ENCODE measurements at regions not wholly inside any gene's neighbourhood (a gene's known extent, or its start where the extent isn't known, plus 50 kb on each side); places are given as distances from the start of the nearest gene placed in this dataset.

GRCh38 chr12:82082501-82082900 is 275.7 kb downstream of the CCDC59 start:
- Histone ChIP-seq H3K9me3 (no peaks in the 10 kb centered on the region), H3K27ac (no peak overlapping the region), H3K4me1 (no peaks in the 10 kb centered on the region), H3K36me3 (no peaks in the 10 kb centered on the region), H3K4me3 (no peak overlapping the region), H3K27me3 (no peaks in the 10 kb centered on the region)
- no peak for DNase-seq
- no peak for TF ChIP-seq CTCF (IDR thresholded peaks at IDR 0.05)
- no peak for TF ChIP-seq POLR2A (IDR thresholded peaks at IDR 0.05)
- no peak for ATAC-seq
- WGBS (ENCODE audit: insufficient coverage, low coverage, low lambda C conversion rate, missing lambda C conversion rate) = 49% methylated on average over 3 of the region's 3 CpGs
- intact Hi-C loops (cut with DNase I) = no loop called here

GRCh38 chr12:82069931-82070514 is 288.2 kb downstream of the CCDC59 start:
- H3K27ac ChIP-seq = no peak overlapping the region
- ATAC-seq = no peak
- no peak overlapping the region for H3K4me3 ChIP-seq
- no peaks in the 10 kb centered on the region for H3K9me3 ChIP-seq
- no peaks in the 10 kb centered on the region for H3K36me3 ChIP-seq
- intact Hi-C loops (cut with DNase I) = no loop called here
- H3K4me1 ChIP-seq = no peaks in the 10 kb centered on the region
- no peaks in the 10 kb centered on the region for H3K27me3 ChIP-seq
- no peak for DNase-seq
- 33% methylated on average over 1 of the region's 2 CpGs for WGBS (ENCODE audit: insufficient coverage, low coverage, low lambda C conversion rate, missing lambda C conversion rate)
- TF ChIP-seq CTCF (IDR thresholded peaks at IDR 0.05) (no peak), POLR2A (IDR thresholded peaks at IDR 0.05) (no peak)

GRCh38 chr12:82058197-82058596 is 299.0 kb upstream of the PPFIA2 start:
- ATAC-seq (peak in 1 of 4 donors; percentile 61), DNase-seq (no peak)
- no peak overlapping the region for H3K4me3 ChIP-seq
- H3K27me3 ChIP-seq = no peaks in the 10 kb centered on the region
- intact Hi-C loops (cut with DNase I) = no loop called here
- WGBS (ENCODE audit: insufficient coverage, low coverage, low lambda C conversion rate, missing lambda C conversion rate) = 19% methylated on average over 3 of the region's 3 CpGs
- no peaks in the 10 kb centered on the region for H3K4me1 ChIP-seq
- no peaks in the 10 kb centered on the region for H3K36me3 ChIP-seq
- no peaks in the 10 kb centered on the region for H3K9me3 ChIP-seq
- H3K27ac ChIP-seq = no peak overlapping the region
- TF ChIP-seq CTCF (IDR thresholded peaks at IDR 0.05) (no peak), POLR2A (IDR thresholded peaks at IDR 0.05) (no peak)

GRCh38 chr12:82057770-82058169 is 298.6 kb upstream of the PPFIA2 start:
- WGBS (ENCODE audit: insufficient coverage, low coverage, low lambda C conversion rate, missing lambda C conversion rate) = 19% methylated on average over 2 of the region's 2 CpGs
- ATAC-seq (peak; percentile 28 to 72 (median 33)), DNase-seq (no peak)
- Histone ChIP-seq H3K4me3 (no peak overlapping the region), H3K27me3 (no peaks in the 10 kb centered on the region), H3K27ac (no peak overlapping the region), H3K9me3 (no peaks in the 10 kb centered on the region), H3K4me1 (no peaks in the 10 kb centered on the region), H3K36me3 (no peaks in the 10 kb centered on the region)
- TF ChIP-seq CTCF (IDR thresholded peaks at IDR 0.05) (no peak), POLR2A (IDR thresholded peaks at IDR 0.05) (no peak)
- intact Hi-C loops (cut with DNase I) = no loop called here

DNA sequence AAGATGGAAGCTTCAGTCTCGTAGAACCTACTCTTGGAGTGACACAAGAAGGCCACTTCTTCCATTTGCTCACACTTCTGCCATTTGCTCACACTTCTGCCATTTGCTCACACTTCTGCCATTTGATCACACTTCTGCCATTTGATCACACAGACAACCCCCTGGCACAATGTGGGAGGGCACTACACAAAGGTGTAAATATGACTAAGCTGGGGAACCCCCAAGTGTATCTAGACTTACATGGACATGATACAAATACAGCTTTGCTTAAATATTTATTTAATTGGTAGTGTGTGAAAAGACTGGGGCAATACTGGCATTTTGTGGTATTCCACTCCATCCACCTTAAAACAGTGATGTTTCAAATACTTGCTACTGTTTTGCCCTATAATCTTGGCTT is 296.2 kb upstream of the PPFIA2 start:
- Histone ChIP-seq H3K4me3 (no peak overlapping the region), H3K27me3 (no peaks in the 10 kb centered on the region), H3K36me3 (no peaks in the 10 kb centered on the region), H3K27ac (no peak overlapping the region), H3K4me1 (no peaks in the 10 kb centered on the region), H3K9me3 (no peaks in the 10 kb centered on the region)
- DNase-seq = no peak
- WGBS (ENCODE audit: insufficient coverage, low coverage, low lambda C conversion rate, missing lambda C conversion rate) = 40% methylated on average over 1 of the region's 1 CpG
- TF ChIP-seq CTCF (IDR thresholded peaks at IDR 0.05) (no peak), POLR2A (IDR thresholded peaks at IDR 0.05) (no peak)
- intact Hi-C loops (cut with DNase I) = no loop called here
- no peak for ATAC-seq
